Ishikawa (cell line): ENCODE measurements at regions not wholly inside any gene's neighbourhood (a gene's known extent, or its start where the extent isn't known, plus 50 kb on each side); places are given as distances from the start of the nearest gene placed in this dataset.

Experiments
- CEBPB ChIP-seq: IDR thresholded peaks from 2 replicates; pipeline ENCODE4 v1.6.1; 2012
- CREB1 ChIP-seq: IDR thresholded peaks from 2 replicates; pipeline ENCODE4 v1.6.1; 2012; ENCODE audit warnings: low read depth
- EGR1 ChIP-seq: IDR thresholded peaks from 2 replicates; pipeline ENCODE4 v1.6.1; 2012
- EP300 ChIP-seq: IDR thresholded peaks from 2 replicates; pipeline ENCODE4 v1.6.1; 2012; ENCODE audit warnings: borderline replicate concordance
- FOXM1 ChIP-seq: IDR thresholded peaks from 2 replicates; pipeline ENCODE4 v1.6.1; 2012; ENCODE audit warnings: low read depth, borderline replicate concordance
- MAX ChIP-seq: IDR thresholded peaks from 2 replicates; pipeline ENCODE4 v1.6.1; 2012
- NFIC ChIP-seq: IDR thresholded peaks from 2 replicates; pipeline ENCODE4 v1.6.1; 2012
- RAD21 ChIP-seq: IDR thresholded peaks from 2 replicates; pipeline ENCODE4 v1.6.1; 2012; ENCODE audit warnings: low read depth
- REST ChIP-seq: IDR thresholded peaks from 2 replicates; pipeline ENCODE4 v1.6.1; 2012; ENCODE audit warnings: low read depth, mild to moderate bottlenecking
- TAF1 ChIP-seq: IDR thresholded peaks from 2 replicates; pipeline ENCODE4 v1.6.1; 2012; ENCODE audit warnings: low read depth, mild to moderate bottlenecking
- TCF12 ChIP-seq: IDR thresholded peaks from 2 replicates; pipeline ENCODE4 v1.6.1; 2012; ENCODE audit warnings: low read depth
- TEAD4 ChIP-seq: IDR thresholded peaks from 2 replicates; pipeline ENCODE4 v1.6.1; 2012
- YY1 ChIP-seq: IDR thresholded peaks from 2 replicates; pipeline ENCODE4 v1.6.1; 2012; ENCODE audit warnings: low read depth
- ZBTB7A ChIP-seq: IDR thresholded peaks from 2 replicates; pipeline ENCODE4 v1.6.1; 2012; ENCODE audit warnings: low read depth
- TF ChIP-seq, protein P1 (sequence below): IDR thresholded peaks from 2 replicates; pipeline ENCODE4 v1.6.1; 2012

DNA sequence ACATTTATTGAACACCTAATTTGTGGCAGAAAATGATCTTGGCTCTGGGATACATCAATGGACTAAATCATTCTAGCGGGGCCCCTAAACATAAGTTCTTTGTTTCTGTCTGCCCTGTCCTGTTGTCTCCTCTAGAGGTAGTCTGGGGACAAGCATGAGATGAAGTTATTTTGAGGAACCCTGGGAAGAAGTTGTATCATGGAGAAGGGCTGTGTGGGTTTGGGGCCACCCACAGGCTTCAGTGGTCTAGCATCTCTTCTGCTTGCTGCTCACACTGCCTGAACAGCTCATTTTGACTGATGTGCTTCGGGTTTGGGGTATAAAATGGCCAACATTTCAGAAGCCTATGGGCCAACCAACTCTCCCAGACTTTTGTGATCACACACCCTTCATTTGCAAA lies 50.3 kb upstream of the OSBPL11 start:
- TF ChIP-seq CEBPB: no peak

GRCh38 chr3:125646581-125646980 lies 51.3 kb upstream of the OSBPL11 start:
- no peak for TF ChIP-seq TCF12
- TF ChIP-seq TEAD4: no peak
- no peak for TF ChIP-seq EP300
- no peak for TF ChIP-seq CEBPB
- no peak for TF ChIP-seq RAD21
- no peak for TF ChIP-seq EGR1
- no peak for TF ChIP-seq FOXM1
- TF ChIP-seq CREB1: no peak
- no peak for TF ChIP-seq TAF1
- TF ChIP-seq ZBTB7A: no peak
- TF ChIP-seq, protein P1, sequence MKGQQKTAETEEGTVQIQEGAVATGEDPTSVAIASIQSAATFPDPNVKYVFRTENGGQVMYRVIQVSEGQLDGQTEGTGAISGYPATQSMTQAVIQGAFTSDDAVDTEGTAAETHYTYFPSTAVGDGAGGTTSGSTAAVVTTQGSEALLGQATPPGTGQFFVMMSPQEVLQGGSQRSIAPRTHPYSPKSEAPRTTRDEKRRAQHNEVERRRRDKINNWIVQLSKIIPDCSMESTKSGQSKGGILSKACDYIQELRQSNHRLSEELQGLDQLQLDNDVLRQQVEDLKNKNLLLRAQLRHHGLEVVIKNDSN: no peak
- TF ChIP-seq NFIC: no peak
- no peak for TF ChIP-seq YY1

GRCh38 chr3:125647318-125648014 lies 52.2 kb upstream of the OSBPL11 start:
- no peak for TF ChIP-seq NFIC

- TF ChIP-seq FOXM1 (no peak), ZBTB7A (no peak), NFIC (no peak), EP300 (no peak), RAD21 (no peak), TAF1 (no peak), YY1 (no peak), TEAD4 (no peak), CREB1 (no peak), EGR1 (no peak), TCF12 (no peak), CEBPB (no peak), MAX (no peak), REST (no peak)
- TF ChIP-seq, protein P1: no peak
Measured at GRCh38 chr3:125651244-125651643, 55.9 kb upstream of the OSBPL11 start.

- TF ChIP-seq EGR1: no peak
- TF ChIP-seq REST: no peak
Measured at GRCh38 chr3:125652349-125652748, 57.1 kb upstream of the OSBPL11 start.

GRCh38 chr3:125654526-125654925 lies 59.2 kb upstream of the OSBPL11 start:
- no peak for TF ChIP-seq TEAD4
- TF ChIP-seq, protein P1: no peak
- TF ChIP-seq CEBPB: no peak
- TF ChIP-seq FOXM1: no peak
- TF ChIP-seq RAD21: no peak
- no peak for TF ChIP-seq MAX
- no peak for TF ChIP-seq TAF1
- no peak for TF ChIP-seq ZBTB7A
- no peak for TF ChIP-seq YY1
- TF ChIP-seq EP300: no peak

GRCh38 chr3:125662675-125663074 lies 67.4 kb upstream of the OSBPL11 start:
- TF ChIP-seq FOXM1: no peak
- no peak for TF ChIP-seq EGR1
- TF ChIP-seq EP300: no peak
- TF ChIP-seq TEAD4: no peak
- TF ChIP-seq CREB1: no peak
- TF ChIP-seq ZBTB7A: no peak
- no peak for TF ChIP-seq REST
- no peak for TF ChIP-seq MAX
- no peak for TF ChIP-seq TAF1
- no peak for TF ChIP-seq RAD21
- TF ChIP-seq TCF12: no peak
- no peak for TF ChIP-seq NFIC
- TF ChIP-seq, protein P1: no peak
- TF ChIP-seq CEBPB: no peak
